ENCODE measurements at regions not wholly inside any gene's neighbourhood (a gene's known extent, or its start where the extent isn't known, plus 50 kb on each side); places are given as distances from the start of the nearest gene placed in this dataset.
A peak's percentile ranks its signal among the peaks of the same experiment; 100 is the strongest.

GRCh38 chr1:168830562-168830961 lies 101.6 kb upstream of the DPT start:
- no peak overlapping the region for H3K4me3 ChIP-seq (ENCODE audit: low read depth in 1 of 2, low read length in 2 of 2)
- H3K36me3 ChIP-seq (ENCODE audit: insufficient read depth, low read length), result no peaks in the 10 kb centered on the region
- H4K20me1 ChIP-seq (ENCODE audit: insufficient read depth, low read length), result no peaks in the 10 kb centered on the region
- DNase-seq, result no peak
- no peaks in the 10 kb centered on the region for H3K27me3 ChIP-seq (ENCODE audit: insufficient read depth, low read length, poor library complexity)
- H2AFZ ChIP-seq (ENCODE audit: low read depth, low read length), result no peak overlapping the region
- no peak overlapping the region for H3K9ac ChIP-seq (ENCODE audit: low read depth, low read length)
- H3K4me2 ChIP-seq (ENCODE audit: insufficient read depth, low read length), result no peak overlapping the region
- TF ChIP-seq EZH2 (IDR thresholded peaks at IDR 0.05; ENCODE audit: borderline replicate concordance, low read depth, low read length, severe bottlenecking) (no peak), CTCF (IDR thresholded peaks at IDR 0.05; ENCODE audit: borderline replicate concordance, extremely low read depth, low read length, poor library complexity, severe bottlenecking) (no peak)
- no peaks in the 10 kb centered on the region for H3K79me2 ChIP-seq (ENCODE audit: insufficient read depth, low read length)
- H3K4me1 ChIP-seq (ENCODE audit: insufficient read depth, low read length), result peaks cover 9% of the 10 kb centered on the region
- H3K27ac ChIP-seq (ENCODE audit: low read length), result no peak overlapping the region
- ATAC-seq (ENCODE audit: insufficient read depth, low read depth), result no peak
- H3K9me3 ChIP-seq (ENCODE audit: insufficient read depth, low read length, severe bottlenecking), result no peaks in the 10 kb centered on the region

DNA sequence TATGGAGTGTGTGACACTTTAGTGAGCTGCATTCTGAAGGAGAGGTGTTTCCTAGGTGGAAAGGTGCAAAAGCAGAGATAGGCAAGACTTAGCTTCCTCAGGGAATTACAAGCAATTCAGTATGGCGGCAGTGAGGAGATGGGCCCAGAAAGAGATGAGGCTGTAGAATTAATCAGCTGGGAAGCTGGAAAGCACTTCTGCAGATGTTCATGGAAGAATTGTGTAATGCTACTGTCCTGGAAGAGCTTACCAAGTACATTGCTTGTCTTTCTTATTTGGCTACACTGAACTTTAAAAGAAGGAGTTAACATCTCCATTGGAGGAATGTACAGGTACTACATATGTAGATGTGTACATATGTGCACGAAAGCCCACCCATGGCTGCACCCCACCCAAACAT lies 103.7 kb upstream of the DPT start:
- no peaks in the 10 kb centered on the region for H4K20me1 ChIP-seq (ENCODE audit: insufficient read depth, low read length)
- H3K79me2 ChIP-seq (ENCODE audit: insufficient read depth, low read length), result no peaks in the 10 kb centered on the region
- ATAC-seq (ENCODE audit: insufficient read depth, low read depth), result no peak
- TF ChIP-seq CTCF (IDR thresholded peaks at IDR 0.05; ENCODE audit: borderline replicate concordance, extremely low read depth, low read length, poor library complexity, severe bottlenecking), result no peak
- TF ChIP-seq EZH2 (IDR thresholded peaks at IDR 0.05; ENCODE audit: borderline replicate concordance, low read depth, low read length, severe bottlenecking), result no peak
- peaks cover 9% of the 10 kb centered on the region for H3K4me1 ChIP-seq (ENCODE audit: insufficient read depth, low read length)
- H3K27ac ChIP-seq (ENCODE audit: low read length), result no peak overlapping the region
- no peak overlapping the region for H2AFZ ChIP-seq (ENCODE audit: low read depth, low read length)
- H3K9me3 ChIP-seq (ENCODE audit: insufficient read depth, low read length, severe bottlenecking), result no peaks in the 10 kb centered on the region
- H3K9ac ChIP-seq (ENCODE audit: low read depth, low read length), result no peak overlapping the region
- DNase-seq, result no peak
- H3K4me3 ChIP-seq (ENCODE audit: low read depth in 1 of 2, low read length in 2 of 2), result no peak overlapping the region
- no peaks in the 10 kb centered on the region for H3K36me3 ChIP-seq (ENCODE audit: insufficient read depth, low read length)
- no peak overlapping the region for H3K4me2 ChIP-seq (ENCODE audit: insufficient read depth, low read length)
- H3K27me3 ChIP-seq (ENCODE audit: insufficient read depth, low read length, poor library complexity), result no peaks in the 10 kb centered on the region

DNA sequence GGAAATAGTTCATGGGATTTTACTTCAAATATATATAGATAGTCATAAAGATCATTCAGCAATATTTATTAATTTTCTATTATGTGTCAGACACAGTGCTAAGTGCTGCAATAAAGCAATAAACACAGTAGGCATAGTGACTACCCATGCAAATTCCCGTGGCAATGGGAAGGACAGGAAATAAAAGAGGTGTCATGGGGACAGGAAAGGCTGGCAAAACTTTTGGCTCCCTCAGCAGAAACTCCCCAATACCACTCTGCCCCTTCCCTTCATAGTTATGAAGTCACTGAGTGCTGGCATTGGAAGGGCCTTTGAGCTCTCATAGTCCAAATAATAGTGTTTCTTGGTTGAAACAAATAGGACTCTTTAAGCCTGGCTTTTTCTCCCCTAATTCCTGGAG lies 104.4 kb upstream of the DPT start:
- H3K27me3 ChIP-seq (ENCODE audit: insufficient read depth, low read length, poor library complexity), result no peaks in the 10 kb centered on the region
- no peak overlapping the region for H3K9ac ChIP-seq (ENCODE audit: low read depth, low read length)
- H3K4me1 ChIP-seq (ENCODE audit: insufficient read depth, low read length), result peaks cover 9% of the 10 kb centered on the region
- no peak overlapping the region for H3K4me3 ChIP-seq (ENCODE audit: low read depth in 1 of 2, low read length in 2 of 2)
- no peaks in the 10 kb centered on the region for H4K20me1 ChIP-seq (ENCODE audit: insufficient read depth, low read length)
- H3K4me2 ChIP-seq (ENCODE audit: insufficient read depth, low read length), result no peak overlapping the region
- H3K9me3 ChIP-seq (ENCODE audit: insufficient read depth, low read length, severe bottlenecking), result no peaks in the 10 kb centered on the region
- TF ChIP-seq CTCF (IDR thresholded peaks at IDR 0.05; ENCODE audit: borderline replicate concordance, extremely low read depth, low read length, poor library complexity, severe bottlenecking) (no peak), EZH2 (IDR thresholded peaks at IDR 0.05; ENCODE audit: borderline replicate concordance, low read depth, low read length, severe bottlenecking) (no peak)
- no peaks in the 10 kb centered on the region for H3K79me2 ChIP-seq (ENCODE audit: insufficient read depth, low read length)
- ATAC-seq (ENCODE audit: insufficient read depth, low read depth), result no peak
- no peak for DNase-seq
- no peak overlapping the region for H2AFZ ChIP-seq (ENCODE audit: low read depth, low read length)
- no peaks in the 10 kb centered on the region for H3K36me3 ChIP-seq (ENCODE audit: insufficient read depth, low read length)
- H3K27ac ChIP-seq (ENCODE audit: low read length), result no peak overlapping the region

GRCh38 chr1:168833801-168834224 lies 104.8 kb upstream of the DPT start:
- Histone ChIP-seq H3K9me3 (ENCODE audit: insufficient read depth, low read length, severe bottlenecking) (no peaks in the 10 kb centered on the region), H3K36me3 (ENCODE audit: insufficient read depth, low read length) (no peaks in the 10 kb centered on the region), H3K79me2 (ENCODE audit: insufficient read depth, low read length) (no peaks in the 10 kb centered on the region), H3K27me3 (ENCODE audit: insufficient read depth, low read length, poor library complexity) (no peaks in the 10 kb centered on the region), H4K20me1 (ENCODE audit: insufficient read depth, low read length) (no peaks in the 10 kb centered on the region), H2AFZ (ENCODE audit: low read depth, low read length) (peak overlapping the region; percentile 3; the same call in 1 of the 2 replicates), H3K4me3 (ENCODE audit: low read depth in 1 of 2, low read length in 2 of 2) (no peak overlapping the region), H3K4me2 (ENCODE audit: insufficient read depth, low read length) (no peak overlapping the region), H3K27ac (ENCODE audit: low read length) (no peak overlapping the region), H3K4me1 (ENCODE audit: insufficient read depth, low read length) (peaks cover 9% of the 10 kb centered on the region), H3K9ac (ENCODE audit: low read depth, low read length) (no peak overlapping the region)
- peak; percentile 44 for DNase-seq
- ATAC-seq (ENCODE audit: insufficient read depth, low read depth), result peak; percentile 87
- TF ChIP-seq CTCF (IDR thresholded peaks at IDR 0.05; ENCODE audit: borderline replicate concordance, extremely low read depth, low read length, poor library complexity, severe bottlenecking) (no peak), EZH2 (IDR thresholded peaks at IDR 0.05; ENCODE audit: borderline replicate concordance, low read depth, low read length, severe bottlenecking) (no peak)
